Stimulated activated naive B cell treated with anti-CD40 and anti-IgM and Interleukin-4, amounts not matched to agents 10 μg/mL and 1 μg/mL and 100 μg/mL, for 72 hours (primary cell): ENCODE measurements at regions not wholly inside any gene's neighbourhood (a gene's known extent, or its start where the extent isn't known, plus 50 kb on each side); places are given as distances from the start of the nearest gene placed in this dataset.
"Not testable (repeated sequence)": the region's sequence is repeated elsewhere in the genome, so short reads cannot be mapped to it uniquely, and the experiment has no call there.

ENCODE experiments used
- ATAC-seq, 2 donors: fragments of 150-1000 bp; cut with Tn5 transposase; replicated peaks; 2 replicates each; pipeline ENCODE4 v1.10.0; 2021; ENCODE audit warnings: moderate library complexity in 1 of 2
- DNase-seq: peaks from one replicate; pipeline ENCODE4 v3.0.0; 2021
- H3K27ac Mint-ChIP-seq: one replicate; pipeline ENCODE4 v1.8.0; 2022; ENCODE audit warnings: mild to moderate bottlenecking, mixed read lengths
- H3K27me3 Mint-ChIP-seq, 2 donors: one replicate each; pipeline ENCODE4 v1.8.0; 2022; ENCODE audit warnings: mixed read lengths in 2 of 2
- H3K36me3 Mint-ChIP-seq, 2 donors: one replicate each; pipeline ENCODE4 v1.8.0; 2022; ENCODE audit warnings: mixed read lengths in 2 of 2, mild to moderate bottlenecking in 1 of 2
- H3K4me1 Mint-ChIP-seq, 2 donors: one replicate each; pipeline ENCODE4 v1.8.0; 2022; ENCODE audit warnings: mixed read lengths in 2 of 2, mild to moderate bottlenecking in 1 of 2
- H3K4me3 Mint-ChIP-seq, 2 donors: one replicate each; pipeline ENCODE4 v1.8.0; 2022; ENCODE audit warnings: mild to moderate bottlenecking in 2 of 2, mixed read lengths in 2 of 2, moderate library complexity in 1 of 2
- H3K9me3 Mint-ChIP-seq, 2 donors: one replicate each; pipeline ENCODE4 v1.8.0; 2022; ENCODE audit warnings: mixed read lengths in 2 of 2, mild to moderate bottlenecking in 1 of 2

DNA sequence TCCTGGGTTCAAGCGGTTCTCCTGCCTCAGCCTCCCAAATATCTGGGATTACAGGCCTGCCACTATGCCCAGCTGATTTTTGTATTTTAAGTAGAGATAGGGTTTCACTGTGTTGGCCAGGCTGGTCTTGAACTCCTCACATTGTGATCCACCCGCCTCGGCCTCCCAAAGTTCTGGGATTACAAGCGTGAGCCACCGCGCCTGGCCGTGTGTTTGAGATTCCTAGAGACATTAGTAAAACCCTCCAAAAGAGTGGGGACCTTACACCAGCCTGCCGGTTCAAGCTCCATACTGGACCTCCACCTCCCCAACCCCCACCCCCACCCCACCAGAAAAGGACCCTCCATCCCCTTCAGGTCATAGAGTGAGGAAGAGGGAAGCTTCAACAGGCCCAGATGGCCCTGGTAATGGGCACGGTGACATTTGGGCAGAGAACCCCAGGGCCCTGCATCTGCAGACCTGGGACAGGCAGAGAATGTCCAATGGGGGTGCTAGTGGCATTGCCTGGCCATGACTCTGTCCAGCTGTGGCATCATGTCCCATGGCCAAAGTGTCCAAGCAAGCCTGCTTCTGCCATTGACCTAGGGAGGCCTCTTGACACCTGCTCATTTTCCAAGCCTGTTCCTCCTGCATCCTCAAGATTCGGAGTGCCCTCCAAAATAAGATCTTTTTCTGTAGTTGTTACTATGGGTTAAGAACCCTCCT, 108.9 kb upstream of the KLF13 start:
- DNase-seq (no peak), ATAC-seq (no peak)
- H3K27me3 Mint-ChIP-seq = no peaks in the 10 kb centered on the region
- no peak overlapping the region for H3K27ac Mint-ChIP-seq
- H3K4me1 Mint-ChIP-seq = peaks cover 24 to 37% of the 10 kb centered on the region in 2 donors
- H3K4me3 Mint-ChIP-seq = no peak overlapping the region
- H3K36me3 Mint-ChIP-seq = peaks cover 0 to 10% of the 10 kb centered on the region in 2 donors
- H3K9me3 Mint-ChIP-seq = no peaks in the 10 kb centered on the region

DNA sequence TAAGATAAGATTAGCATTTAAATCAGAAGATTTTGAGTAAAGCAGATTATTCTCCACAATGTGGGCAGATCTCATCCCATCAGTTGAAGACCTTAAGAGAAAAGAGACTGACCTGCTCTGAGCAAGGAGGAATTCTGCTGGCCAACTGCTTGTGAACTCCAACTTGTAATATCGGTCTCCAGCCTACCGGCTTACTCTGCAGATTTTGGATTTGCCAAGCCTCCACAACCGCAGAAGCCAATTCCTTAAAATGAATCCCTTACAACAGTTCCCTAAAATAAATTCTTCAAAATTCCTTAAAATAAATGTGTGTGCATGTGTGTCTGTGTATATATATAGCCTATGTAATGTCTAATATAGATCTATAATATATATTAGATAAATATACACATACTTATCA, 107.4 kb upstream of the KLF13 start:
- Mint-ChIP-seq H3K4me1 (peaks cover 31 to 52% of the 10 kb centered on the region in 2 donors), H3K36me3 (peaks cover 0 to 10% of the 10 kb centered on the region in 2 donors), H3K4me3 (no peak overlapping the region), H3K9me3 (no peaks in the 10 kb centered on the region), H3K27me3 (no peaks in the 10 kb centered on the region), H3K27ac (peak overlapping the region; percentile 81)
- DNase-seq (no peak), ATAC-seq (no peak)

DNA sequence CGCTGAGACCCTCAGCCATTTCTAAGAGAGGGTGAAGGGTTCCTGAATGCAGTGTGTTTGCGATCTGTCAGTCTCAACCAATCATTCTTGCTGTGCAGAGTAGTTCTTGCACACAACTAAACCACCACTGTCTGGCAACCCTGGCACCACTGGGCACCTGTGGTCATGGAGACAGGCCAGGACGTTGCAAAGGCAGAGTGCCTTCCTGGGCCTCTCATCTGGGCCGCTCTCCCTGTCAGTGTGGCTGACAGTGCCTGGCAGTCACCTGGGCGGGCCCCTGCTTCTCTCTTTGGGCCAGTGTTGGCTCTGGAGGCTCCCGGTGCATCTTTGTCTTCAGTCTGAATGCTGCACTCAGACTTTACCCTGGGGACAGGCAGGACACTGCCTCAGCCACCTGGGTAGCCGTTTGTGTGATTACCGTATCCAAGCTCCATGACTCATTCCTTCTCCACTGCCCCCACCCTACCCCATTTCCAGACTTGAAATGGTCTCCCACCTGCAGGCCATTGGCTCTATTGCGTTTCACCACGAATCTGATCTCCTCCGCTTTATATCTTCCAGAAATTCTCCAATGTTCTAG, 104.6 kb upstream of the KLF13 start:
- no peak overlapping the region for H3K27ac Mint-ChIP-seq
- peaks cover 3 to 18% of the 10 kb centered on the region in 2 donors for H3K36me3 Mint-ChIP-seq

DNA sequence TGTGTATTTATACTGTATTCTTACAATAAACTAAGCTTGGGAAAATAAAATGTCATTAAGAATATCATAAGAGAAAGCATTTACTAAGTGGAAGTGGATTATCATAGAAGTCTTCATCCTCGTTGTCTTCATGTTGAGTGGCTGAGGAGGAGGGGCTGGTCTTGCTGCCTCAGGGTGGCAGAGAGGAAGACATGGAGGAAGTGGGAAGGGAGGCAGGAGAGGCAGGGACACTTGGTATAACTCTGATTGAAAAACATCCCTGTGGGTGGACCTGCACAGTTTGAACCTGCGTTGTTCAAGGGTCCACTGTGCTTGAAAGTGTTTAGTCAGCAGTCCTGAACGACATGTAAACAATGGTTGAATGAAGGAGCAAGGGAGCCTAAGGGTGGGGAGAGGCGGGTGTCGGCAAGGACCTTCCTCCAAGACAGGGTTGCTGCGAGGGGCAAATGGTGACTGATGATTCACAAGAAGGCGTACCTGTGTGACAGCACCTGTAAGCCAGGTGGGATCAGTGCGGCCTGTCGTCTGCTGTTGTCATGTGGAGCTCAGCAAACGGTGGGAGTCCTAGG, 103.8 kb upstream of the KLF13 start:
- no peak for ATAC-seq

More for the DNA sequence above, 104.6 kb upstream of the KLF13 start:
- Mint-ChIP-seq H3K27me3 (no peaks in the 10 kb centered on the region), H3K9me3 (peaks cover 0 to 2% of the 10 kb centered on the region in 2 donors), H3K4me1 (peaks cover 36 to 64% of the 10 kb centered on the region in 2 donors), H3K4me3 (no peak overlapping the region)
- ATAC-seq = no peak
- no peak for DNase-seq

DNA sequence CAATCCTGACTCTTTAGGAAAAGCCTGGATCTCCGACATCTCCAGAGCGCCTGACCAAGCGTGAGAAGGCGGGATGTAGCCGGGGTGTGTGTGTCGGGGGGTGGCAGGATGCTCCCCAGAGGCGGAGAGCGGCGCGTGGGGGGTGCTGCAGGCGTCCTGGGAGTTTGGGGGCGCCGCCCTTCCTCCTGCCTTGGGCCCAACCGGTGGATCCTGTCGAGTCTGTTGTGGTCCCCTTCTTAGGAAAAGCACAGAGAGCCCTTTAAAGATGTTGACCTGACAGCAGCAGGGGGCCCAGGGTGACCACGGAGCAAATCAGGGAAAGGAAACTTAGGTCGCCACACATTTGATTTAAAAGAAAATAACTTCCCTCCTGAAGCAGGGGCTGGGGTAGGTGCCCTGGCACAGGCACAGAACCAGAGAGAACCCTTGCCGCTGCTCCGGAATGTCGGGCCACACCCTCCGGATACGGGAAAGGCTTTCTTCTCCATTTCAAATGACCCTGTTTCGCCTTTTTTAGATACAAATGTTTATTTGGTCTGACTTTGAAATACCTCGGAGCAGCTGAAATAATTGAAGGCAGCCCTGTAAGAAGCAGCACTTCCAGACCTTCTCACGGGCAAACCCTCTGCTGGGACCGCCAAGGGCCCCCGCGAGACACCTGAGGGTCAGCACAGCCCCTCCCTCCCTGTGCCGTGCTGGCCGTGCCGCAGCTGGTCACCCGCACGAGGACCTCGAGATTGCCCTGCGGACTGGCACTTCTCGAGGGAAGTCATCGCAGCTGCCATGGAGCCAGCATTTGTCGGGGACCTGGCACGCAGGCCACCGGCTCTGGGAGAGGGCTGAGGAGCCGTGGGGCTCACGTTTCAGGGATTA, 102.9 kb upstream of the KLF13 start:
- Mint-ChIP-seq H3K4me3 (peak overlapping the region in 1 of 2 donors; percentile 64), H3K4me1 (peaks cover 37 to 70% of the 10 kb centered on the region in 2 donors), H3K9me3 (peaks cover 0 to 2% of the 10 kb centered on the region in 2 donors), H3K27me3 (no peaks in the 10 kb centered on the region), H3K27ac (peak overlapping the region; percentile 73), H3K36me3 (peaks cover 3 to 18% of the 10 kb centered on the region in 2 donors)
- ATAC-seq = no peak
- DNase-seq = no peak

More for the DNA sequence above, 103.8 kb upstream of the KLF13 start:
- Mint-ChIP-seq H3K9me3 (peaks cover 0 to 2% of the 10 kb centered on the region in 2 donors), H3K27ac (peak overlapping the region; percentile 73), H3K36me3 (peaks cover 3 to 18% of the 10 kb centered on the region in 2 donors), H3K4me3 (peak overlapping the region in 1 of 2 donors; percentile 64), H3K4me1 (peaks cover 35 to 70% of the 10 kb centered on the region in 2 donors), H3K27me3 (no peaks in the 10 kb centered on the region)
- DNase-seq = no peak

DNA sequence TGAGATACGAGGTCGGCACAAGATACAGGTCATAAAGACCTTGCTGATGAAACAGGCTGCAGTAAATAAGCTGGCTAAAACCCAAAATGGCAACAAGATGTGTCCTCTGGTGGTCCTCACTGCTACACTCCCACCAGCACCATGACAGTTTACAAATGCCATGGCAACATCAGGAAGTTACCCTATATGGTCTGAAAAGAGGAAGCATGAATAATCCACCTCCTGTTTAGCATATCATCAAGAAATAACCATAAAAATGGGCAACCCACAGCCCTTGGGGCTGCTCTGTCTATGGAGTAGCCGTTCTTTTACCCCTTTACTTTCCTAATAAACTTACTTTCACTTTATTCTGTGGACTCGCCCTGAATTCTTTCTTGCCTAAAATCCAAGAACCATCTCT, 102.0 kb upstream of the KLF13 start:
- not testable (repeated sequence) for H3K9me3 Mint-ChIP-seq, H3K27me3 Mint-ChIP-seq, DNase-seq, ATAC-seq, H3K4me3 Mint-ChIP-seq
- peaks cover 3 to 18% of the 10 kb centered on the region in 2 donors for H3K36me3 Mint-ChIP-seq
- peaks cover 42 to 75% of the 10 kb centered on the region in 2 donors for H3K4me1 Mint-ChIP-seq
- H3K27ac Mint-ChIP-seq = peak overlapping the region; percentile 37

DNA sequence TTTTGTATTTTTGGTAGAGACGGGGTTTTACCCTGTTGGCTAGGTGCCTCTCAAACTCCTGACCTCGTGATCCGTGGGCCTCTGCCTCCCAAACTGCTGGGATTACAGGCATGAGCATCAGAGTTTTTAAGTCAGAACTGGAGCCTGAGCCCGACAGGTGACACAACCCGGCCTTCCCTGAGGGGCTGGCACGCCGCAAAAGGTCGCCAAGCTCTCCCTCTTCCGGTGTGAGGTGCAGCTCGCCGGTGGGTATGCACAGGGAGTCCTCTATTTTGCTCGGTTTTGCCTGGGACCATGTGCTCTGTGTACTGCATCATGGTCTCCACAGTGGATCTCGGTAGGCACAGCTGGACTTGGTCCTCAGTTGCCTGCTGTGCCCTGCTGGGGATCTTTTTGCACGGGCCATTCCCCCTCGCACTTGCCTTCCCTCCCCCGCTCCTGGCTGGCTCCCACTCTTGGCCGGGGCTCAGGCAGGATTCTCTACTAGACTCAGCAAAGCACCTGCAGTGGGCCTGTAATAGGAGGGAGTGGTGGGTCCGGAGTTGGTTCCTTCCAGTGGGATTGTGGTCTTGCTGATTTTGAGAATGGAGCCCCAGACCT, 101.2 kb upstream of the KLF13 start:
- ATAC-seq (no peak), DNase-seq (no peak)
- Mint-ChIP-seq H3K36me3 (peaks cover 3 to 17% of the 10 kb centered on the region in 2 donors), H3K27me3 (no peaks in the 10 kb centered on the region), H3K4me1 (peaks cover 44 to 80% of the 10 kb centered on the region in 2 donors), H3K9me3 (peaks cover 0 to 2% of the 10 kb centered on the region in 2 donors), H3K27ac (peak overlapping the region; percentile 51), H3K4me3 (no peak overlapping the region)

DNA sequence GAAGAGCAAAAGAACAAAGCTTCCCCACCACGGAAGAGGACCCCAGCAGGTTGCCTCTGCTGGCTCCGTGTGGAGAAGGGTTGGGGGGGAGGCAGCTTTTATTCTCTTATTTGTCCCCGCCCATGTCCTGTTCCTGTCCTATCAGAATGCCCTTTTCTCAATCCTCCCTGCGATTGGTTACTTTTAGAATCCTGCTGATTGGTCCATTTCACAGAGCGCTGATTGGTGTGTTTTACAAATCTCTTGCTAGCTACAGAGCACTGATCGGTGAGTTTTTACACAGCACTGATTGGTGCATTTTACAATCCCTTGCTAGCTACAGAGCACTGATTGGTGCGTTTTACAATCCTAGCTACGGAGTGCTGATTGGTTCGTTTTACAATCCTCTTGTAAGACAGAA, 100.6 kb upstream of the KLF13 start:
- H3K4me3 Mint-ChIP-seq = no peak overlapping the region
- peaks cover 47 to 82% of the 10 kb centered on the region in 2 donors for H3K4me1 Mint-ChIP-seq
- DNase-seq (no peak), ATAC-seq (no peak)
- H3K9me3 Mint-ChIP-seq = peaks cover 0 to 2% of the 10 kb centered on the region in 2 donors
- H3K36me3 Mint-ChIP-seq = peaks cover 3 to 15% of the 10 kb centered on the region in 2 donors
- H3K27me3 Mint-ChIP-seq = no peaks in the 10 kb centered on the region
- H3K27ac Mint-ChIP-seq = peak overlapping the region; percentile 51

DNA sequence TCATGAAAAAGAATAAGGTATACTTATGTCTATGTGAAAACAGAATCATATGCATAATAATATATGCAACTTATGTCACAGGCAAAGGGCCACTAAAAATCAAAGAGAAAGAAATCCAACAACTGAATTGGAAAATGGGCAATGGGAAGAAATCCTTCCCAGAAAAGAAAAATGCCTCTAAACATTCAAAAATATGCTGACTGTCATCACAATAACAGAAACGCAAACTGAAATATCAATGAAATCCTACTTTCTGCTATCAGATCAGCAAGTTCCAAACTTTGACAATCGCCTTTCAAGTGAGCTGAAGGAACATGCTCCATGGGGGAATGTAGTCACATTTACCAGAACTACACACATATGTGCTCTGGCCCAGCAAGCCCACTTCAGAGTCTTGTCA, 99.4 kb upstream of the KLF13 start:
- no peak for ATAC-seq
- H3K27me3 Mint-ChIP-seq = no peaks in the 10 kb centered on the region
- H3K27ac Mint-ChIP-seq = no peak overlapping the region
- no peak overlapping the region for H3K4me3 Mint-ChIP-seq
- H3K9me3 Mint-ChIP-seq = peaks cover 0 to 2% of the 10 kb centered on the region in 2 donors
- peaks cover 53 to 91% of the 10 kb centered on the region in 2 donors for H3K4me1 Mint-ChIP-seq
- H3K36me3 Mint-ChIP-seq = peaks cover 3 to 15% of the 10 kb centered on the region in 2 donors
- DNase-seq = no peak

DNA sequence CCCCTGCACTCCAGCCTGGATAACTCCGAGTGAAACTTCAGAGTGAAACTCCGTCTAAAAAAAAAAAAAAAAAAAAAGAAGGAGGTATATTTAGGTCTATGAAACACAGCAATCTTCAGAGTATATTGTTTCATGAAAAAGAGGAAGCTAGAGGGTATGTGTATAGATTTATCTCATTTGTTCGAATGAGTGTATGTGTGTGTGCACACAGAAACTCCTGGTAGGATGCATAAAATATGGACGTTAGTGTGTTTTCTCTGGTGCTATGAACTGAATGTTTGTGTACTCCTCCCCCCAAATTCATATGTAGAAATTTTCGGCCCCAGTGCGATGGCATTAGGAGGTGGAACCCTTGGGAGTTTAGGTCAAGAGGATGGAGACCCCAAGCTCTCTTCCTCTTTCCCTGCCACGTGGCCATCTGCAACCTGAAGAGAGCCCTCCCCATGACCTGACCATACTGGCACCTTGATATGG, 98.6 kb upstream of the KLF13 start:
- Mint-ChIP-seq H3K27ac (peak overlapping the region; percentile 88), H3K4me3 (peak overlapping the region; percentile 76 to 78), H3K27me3 (no peaks in the 10 kb centered on the region), H3K36me3 (peaks cover 3 to 11% of the 10 kb centered on the region in 2 donors), H3K9me3 (peaks cover 0 to 2% of the 10 kb centered on the region in 2 donors), H3K4me1 (peaks cover 47 to 85% of the 10 kb centered on the region in 2 donors)
- peak; percentile 59 to 67 for ATAC-seq
- no peak for DNase-seq

DNA sequence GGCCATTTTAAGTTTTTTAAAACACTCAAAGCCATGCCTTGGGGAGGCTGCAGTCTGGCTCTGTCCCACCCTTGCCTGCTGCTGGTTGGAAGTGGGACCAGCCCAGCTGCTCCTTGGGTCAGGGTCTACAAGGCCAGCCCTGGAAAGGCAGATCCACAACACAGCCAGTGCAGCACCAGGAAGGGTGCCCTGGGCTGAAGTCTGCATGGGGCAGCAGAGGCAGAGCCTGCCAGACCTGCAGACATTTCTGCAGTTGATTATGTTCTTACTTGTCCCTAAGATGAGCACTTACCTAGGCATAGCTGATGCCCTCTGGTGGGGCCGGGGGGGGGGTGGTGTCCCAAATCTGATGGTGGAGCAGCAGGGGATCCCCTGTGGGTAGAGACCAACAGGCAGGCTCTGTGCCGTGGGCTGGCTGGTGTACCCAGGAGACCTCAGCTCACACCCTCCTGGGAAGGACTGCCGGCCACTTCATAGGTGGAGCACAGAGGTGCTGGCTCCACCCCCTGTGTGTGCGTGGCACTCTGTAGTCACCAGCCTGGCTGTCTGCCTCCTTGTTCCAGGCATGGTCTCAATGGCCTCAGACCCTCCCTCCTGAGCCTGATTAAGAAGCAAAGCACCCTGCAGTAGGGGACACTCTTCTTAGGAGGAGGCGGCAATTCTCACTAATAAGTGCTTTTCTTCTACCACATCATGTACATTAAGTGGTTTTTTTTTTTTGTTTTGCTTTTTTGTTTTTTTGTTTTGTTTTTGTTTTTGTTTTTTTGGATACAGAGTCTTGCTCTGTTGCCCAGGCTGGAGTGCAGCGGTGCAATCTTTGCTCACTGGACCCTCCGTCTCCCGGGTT, 97.4 kb upstream of the KLF13 start:
- peaks cover 49 to 81% of the 10 kb centered on the region in 2 donors for H3K4me1 Mint-ChIP-seq
- peak overlapping the region; percentile 88 for H3K27ac Mint-ChIP-seq
- H3K36me3 Mint-ChIP-seq = peaks cover 3 to 11% of the 10 kb centered on the region in 2 donors
- ATAC-seq (peak; percentile 59 to 66), DNase-seq (peak; percentile 46)
- peak overlapping the region; percentile 76 to 78 for H3K4me3 Mint-ChIP-seq
- H3K27me3 Mint-ChIP-seq = no peaks in the 10 kb centered on the region
- peaks cover 0 to 6% of the 10 kb centered on the region in 2 donors for H3K9me3 Mint-ChIP-seq

DNA sequence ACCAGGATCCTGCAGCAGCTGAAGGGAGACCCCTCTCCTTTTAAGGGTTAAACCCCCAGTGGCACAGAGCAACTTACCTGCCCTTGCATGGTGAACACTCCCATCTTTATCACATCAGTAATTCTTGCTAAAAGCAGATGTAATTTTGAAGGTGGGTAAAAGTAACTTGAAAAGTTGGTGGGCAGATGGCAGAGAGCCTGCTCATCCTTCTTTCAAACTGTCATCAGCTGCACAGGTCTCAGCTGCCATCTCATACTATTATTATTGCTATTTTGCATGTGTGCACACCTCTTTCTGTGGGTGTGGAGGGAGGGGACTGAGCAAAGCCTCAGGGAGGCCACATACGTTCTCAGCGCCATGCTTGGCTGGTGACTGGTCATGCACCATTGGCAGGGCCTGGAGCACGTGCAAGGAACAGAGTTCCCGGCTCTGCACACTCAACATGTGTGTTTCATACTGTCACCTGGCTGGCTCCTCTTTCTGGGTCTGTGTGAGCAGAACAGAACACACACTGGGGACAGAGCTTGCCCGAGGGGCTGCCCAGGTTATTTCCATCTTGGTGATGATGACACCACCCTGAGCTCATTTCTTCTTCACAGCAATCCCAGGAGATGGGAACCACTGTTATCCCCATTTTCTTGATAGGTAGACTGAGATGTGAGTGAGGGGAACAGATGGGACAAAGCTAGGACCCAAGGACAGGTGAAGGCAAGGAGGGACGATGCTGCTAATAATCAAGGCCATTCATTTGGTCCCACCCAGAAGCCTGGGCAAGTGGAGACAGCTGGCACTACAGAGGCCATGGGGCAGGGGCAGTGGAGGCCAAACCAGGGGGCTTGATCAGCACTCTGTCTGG, 95.8 kb upstream of the KLF13 start:
- ATAC-seq (peak; percentile 89), DNase-seq (peak; percentile 83)
- Mint-ChIP-seq H3K36me3 (peaks cover under 1 to 8% of the 10 kb centered on the region in 2 donors), H3K4me3 (peak overlapping the region; percentile 46 to 47), H3K9me3 (peaks cover 0 to 4% of the 10 kb centered on the region in 2 donors), H3K4me1 (peaks cover 47 to 82% of the 10 kb centered on the region in 2 donors), H3K27ac (peak overlapping the region; percentile 89), H3K27me3 (no peaks in the 10 kb centered on the region)
